ENCODE measurements at regions not wholly inside any gene's neighbourhood (a gene's known extent, or its start where the extent isn't known, plus 50 kb on each side); places are given as distances from the start of the nearest gene placed in this dataset.

DNA sequence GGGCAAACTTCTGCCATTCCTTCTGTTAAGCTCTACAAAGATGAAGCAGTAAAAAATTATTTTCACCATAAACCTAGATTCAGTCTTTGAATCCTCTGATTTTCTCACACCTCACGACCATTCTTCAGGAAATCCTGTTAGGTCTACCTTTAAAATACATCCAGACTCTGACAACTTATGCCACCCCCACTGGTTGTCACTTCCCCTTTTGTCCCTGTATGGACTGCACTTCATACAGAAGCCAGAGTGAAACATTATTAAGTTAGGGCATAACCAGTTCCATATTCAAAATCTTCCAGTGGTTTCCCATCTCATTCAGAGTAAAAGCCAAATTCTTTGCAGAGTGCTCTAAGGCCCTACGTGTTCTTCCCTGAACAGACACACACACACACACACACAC is 499.8 kb downstream of the RASEF start:
- no peaks in the 10 kb centered on the region for H3K9me3 ChIP-seq (ENCODE audit: control insufficient read depth, insufficient read depth, low read depth, low read length)
- no peak for DNase-seq (ENCODE audit: low read depth in 2 of 2)
- no peaks in the 10 kb centered on the region for H3K4me1 ChIP-seq (ENCODE audit: control insufficient read depth, extremely low read depth, insufficient read depth, low read length)

DNA sequence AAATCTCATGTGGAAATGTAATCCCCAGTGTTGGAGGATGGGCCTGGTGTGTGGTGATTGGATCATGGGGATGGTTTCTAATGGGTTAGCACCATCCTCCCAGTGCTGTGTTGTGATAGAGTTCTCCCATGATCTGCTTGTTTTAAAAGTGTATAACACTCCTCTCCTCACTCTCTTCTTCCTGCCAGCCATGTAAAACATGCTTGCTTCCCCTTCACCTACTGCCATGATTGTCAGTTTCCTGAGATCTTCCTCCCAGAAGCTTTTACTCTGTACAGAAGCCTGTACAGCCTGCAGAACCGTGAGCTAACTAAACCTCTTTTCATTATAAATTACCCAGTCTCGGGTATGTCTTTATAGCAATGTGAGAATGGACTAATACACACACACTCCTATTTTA is 499.1 kb downstream of the RASEF start:
- DNase-seq (ENCODE audit: low read depth in 2 of 2): no peak
- TF ChIP-seq CTCF (conservative IDR thresholded peaks at IDR 0.05 in 1 of 2, IDR thresholded peaks at IDR 0.05 in 1 of 2; ENCODE audit: low read depth in 1 of 2, low read length in 2 of 2) (no peak), EZH2 (IDR thresholded peaks at IDR 0.05; ENCODE audit: low read length, missing control alignments) (no peak)
- H3K4me3 ChIP-seq (replicated peaks in 1 of 4; ENCODE audit: control extremely low read depth in 1 of 4, insufficient read depth in 1 of 4, low read depth in 3 of 4, low read length in 4 of 4): no peak overlapping the region
- no peak overlapping the region for H2AFZ ChIP-seq (ENCODE audit: low read length)
- no peak overlapping the region for H3K27ac ChIP-seq (ENCODE audit: insufficient read depth, low read length)
- no peaks in the 10 kb centered on the region for H3K27me3 ChIP-seq (ENCODE audit: control insufficient read depth, insufficient read depth, low read length)
- H3K79me2 ChIP-seq (ENCODE audit: control insufficient read depth, insufficient read depth, low read length): no peaks in the 10 kb centered on the region
- H3K9me3 ChIP-seq (ENCODE audit: control insufficient read depth, insufficient read depth, low read depth, low read length): no peaks in the 10 kb centered on the region
- no peaks in the 10 kb centered on the region for H4K20me1 ChIP-seq (ENCODE audit: control insufficient read depth, extremely low read depth, insufficient read depth, low read length)
- H3K36me3 ChIP-seq (ENCODE audit: control insufficient read depth, insufficient read depth, low read length): no peaks in the 10 kb centered on the region
- no peak overlapping the region for H3K4me2 ChIP-seq (ENCODE audit: extremely low read depth, insufficient read depth, low read length)
- no peaks in the 10 kb centered on the region for H3K4me1 ChIP-seq (ENCODE audit: control insufficient read depth, extremely low read depth, insufficient read depth, low read length)
- H3K9ac ChIP-seq (ENCODE audit: insufficient read depth, low read length): no peak overlapping the region

More for the DNA sequence above, 499.8 kb downstream of the RASEF start:
- Histone ChIP-seq H3K9ac (ENCODE audit: insufficient read depth, low read length) (no peak overlapping the region), H3K79me2 (ENCODE audit: control insufficient read depth, insufficient read depth, low read length) (no peaks in the 10 kb centered on the region), H2AFZ (ENCODE audit: low read length) (no peak overlapping the region), H3K4me2 (ENCODE audit: extremely low read depth, insufficient read depth, low read length) (no peak overlapping the region), H3K36me3 (ENCODE audit: control insufficient read depth, insufficient read depth, low read length) (no peaks in the 10 kb centered on the region), H3K27ac (ENCODE audit: insufficient read depth, low read length) (no peak overlapping the region), H3K4me3 (replicated peaks in 1 of 4; ENCODE audit: control extremely low read depth in 1 of 4, insufficient read depth in 1 of 4, low read depth in 3 of 4, low read length in 4 of 4) (no peak overlapping the region), H4K20me1 (ENCODE audit: control insufficient read depth, extremely low read depth, insufficient read depth, low read length) (no peaks in the 10 kb centered on the region), H3K27me3 (ENCODE audit: control insufficient read depth, insufficient read depth, low read length) (no peaks in the 10 kb centered on the region)
- TF ChIP-seq CTCF (conservative IDR thresholded peaks at IDR 0.05 in 1 of 2, IDR thresholded peaks at IDR 0.05 in 1 of 2; ENCODE audit: low read depth in 1 of 2, low read length in 2 of 2) (no peak), EZH2 (IDR thresholded peaks at IDR 0.05; ENCODE audit: low read length, missing control alignments) (no peak)

DNA sequence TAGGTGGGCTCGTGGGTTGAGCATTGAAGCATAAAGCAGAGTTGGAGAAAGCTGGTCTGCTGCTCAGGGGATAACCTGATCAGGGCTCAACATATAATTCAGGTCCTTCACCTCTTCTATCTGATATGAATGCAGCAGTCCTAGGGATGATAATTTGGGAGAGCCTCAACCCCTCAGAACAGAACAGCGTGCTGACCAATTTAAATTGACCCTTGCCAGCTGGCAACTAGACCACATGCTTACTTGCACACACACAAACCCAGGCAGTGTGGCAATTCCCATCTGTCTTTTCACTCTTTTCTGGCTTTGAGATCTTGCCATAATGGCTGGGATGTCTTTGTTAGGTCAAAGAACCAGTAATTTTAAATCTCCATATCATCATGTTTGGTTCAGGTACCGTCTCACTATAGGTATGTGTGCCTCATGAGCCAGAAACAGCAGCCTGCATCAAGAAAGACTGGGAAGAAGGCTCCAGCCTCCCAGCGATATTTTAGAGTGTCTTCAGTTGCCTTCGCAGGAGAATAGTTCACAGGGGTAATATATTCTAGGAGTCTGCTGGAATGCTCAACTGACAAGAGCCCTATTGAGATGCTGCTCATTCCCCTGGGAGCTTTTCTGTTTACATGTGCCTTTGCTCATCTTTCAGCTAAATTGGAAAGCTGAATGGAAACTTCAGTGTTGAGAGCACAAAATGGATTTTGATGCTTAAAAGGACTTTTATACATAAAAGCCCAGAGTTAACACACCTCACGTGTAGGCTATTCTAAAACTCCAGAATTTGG is 497.6 kb downstream of the RASEF start:
- Histone ChIP-seq H3K9ac (ENCODE audit: insufficient read depth, low read length) (no peak overlapping the region), H2AFZ (ENCODE audit: low read length) (no peak overlapping the region), H4K20me1 (ENCODE audit: control insufficient read depth, extremely low read depth, insufficient read depth, low read length) (no peaks in the 10 kb centered on the region), H3K4me1 (ENCODE audit: control insufficient read depth, extremely low read depth, insufficient read depth, low read length) (no peaks in the 10 kb centered on the region), H3K27me3 (ENCODE audit: control insufficient read depth, insufficient read depth, low read length) (no peaks in the 10 kb centered on the region), H3K4me2 (ENCODE audit: extremely low read depth, insufficient read depth, low read length) (no peak overlapping the region), H3K9me3 (ENCODE audit: control insufficient read depth, insufficient read depth, low read depth, low read length) (no peaks in the 10 kb centered on the region), H3K4me3 (replicated peaks in 1 of 4; ENCODE audit: control extremely low read depth in 1 of 4, insufficient read depth in 1 of 4, low read depth in 3 of 4, low read length in 4 of 4) (no peak overlapping the region), H3K36me3 (ENCODE audit: control insufficient read depth, insufficient read depth, low read length) (no peaks in the 10 kb centered on the region), H3K79me2 (ENCODE audit: control insufficient read depth, insufficient read depth, low read length) (no peaks in the 10 kb centered on the region), H3K27ac (ENCODE audit: insufficient read depth, low read length) (no peak overlapping the region)
- TF ChIP-seq CTCF (conservative IDR thresholded peaks at IDR 0.05 in 1 of 2, IDR thresholded peaks at IDR 0.05 in 1 of 2; ENCODE audit: low read depth in 1 of 2, low read length in 2 of 2): no peak
- no peak for TF ChIP-seq EZH2 (IDR thresholded peaks at IDR 0.05; ENCODE audit: low read length, missing control alignments)
- DNase-seq (ENCODE audit: low read depth in 2 of 2): no peak
